ENCODE measurements at regions not wholly inside any gene's neighbourhood (a gene's known extent, or its start where the extent isn't known, plus 50 kb on each side); places are given as distances from the start of the nearest gene placed in this dataset.

DNA sequence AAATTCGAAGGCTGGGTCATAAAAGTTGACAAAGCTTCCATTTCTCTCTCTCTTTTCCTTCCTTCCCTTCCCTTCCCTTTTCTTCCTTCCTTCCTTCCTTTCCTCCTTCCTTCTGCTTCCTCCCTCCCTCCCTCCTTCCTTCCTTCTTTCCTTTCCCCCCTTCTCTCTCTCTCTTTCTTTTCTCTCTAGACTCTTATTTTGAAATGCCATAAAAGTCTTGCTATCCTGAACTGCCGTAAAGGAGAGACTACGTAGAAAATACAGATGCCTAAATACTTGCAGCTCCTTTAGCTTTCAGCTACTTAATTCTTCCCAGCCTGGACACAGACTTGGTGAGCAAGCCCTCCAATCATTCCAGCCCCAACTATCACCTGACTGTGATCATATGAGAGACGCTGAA, 1644.4 kb downstream of the FAM181B start:
- ChIA-PET POLR2A (no interaction called here), RAD21 (ENCODE audit: unreplicated experiment) (no interaction called here), CTCF (no interaction called here)

More for the DNA sequence above, 1644.4 kb downstream of the FAM181B start:
- FAIRE-seq (no peak), ATAC-seq (no peak), DNase-seq (ENCODE audit: low read depth, low spot score) (no peak)
- no peaks in the 10 kb centered on the region for H3K79me2 ChIP-seq (ENCODE audit: control insufficient read depth, insufficient read depth, low read length)
- no peaks in the 10 kb centered on the region for H3K36me3 ChIP-seq (ENCODE audit: control insufficient read depth in 2 of 2, insufficient read depth in 2 of 2, low read length in 1 of 2)
- BruUV-seq (replicated peaks) = no TSS peak
- intact Hi-C loops (cut with micrococcal nuclease; ENCODE audit: unreplicated experiment) = no loop called here
- H3K4me1 ChIP-seq (ENCODE audit: control insufficient read depth, insufficient read depth, low read length) = no peaks in the 10 kb centered on the region
- SMC1A ChIA-PET (ENCODE audit: uncharacterized antibody, unreplicated experiment) = no interaction called here
- H3K4me2 ChIP-seq (ENCODE audit: control insufficient read depth, insufficient read depth) = no peak overlapping the region
- H3K27ac ChIP-seq (ENCODE audit: control insufficient read depth, insufficient read depth) = no peak overlapping the region
- no peak overlapping the region for H3K9ac ChIP-seq (ENCODE audit: control insufficient read depth, insufficient read depth, low read length)
- H4K20me1 ChIP-seq (ENCODE audit: control insufficient read depth, insufficient read depth) = no peaks in the 10 kb centered on the region
- no peak for TF ChIP-seq RUNX3 (IDR thresholded peaks at IDR 0.05; ENCODE audit: low read length)
- TF ChIP-seq, protein P1, sequence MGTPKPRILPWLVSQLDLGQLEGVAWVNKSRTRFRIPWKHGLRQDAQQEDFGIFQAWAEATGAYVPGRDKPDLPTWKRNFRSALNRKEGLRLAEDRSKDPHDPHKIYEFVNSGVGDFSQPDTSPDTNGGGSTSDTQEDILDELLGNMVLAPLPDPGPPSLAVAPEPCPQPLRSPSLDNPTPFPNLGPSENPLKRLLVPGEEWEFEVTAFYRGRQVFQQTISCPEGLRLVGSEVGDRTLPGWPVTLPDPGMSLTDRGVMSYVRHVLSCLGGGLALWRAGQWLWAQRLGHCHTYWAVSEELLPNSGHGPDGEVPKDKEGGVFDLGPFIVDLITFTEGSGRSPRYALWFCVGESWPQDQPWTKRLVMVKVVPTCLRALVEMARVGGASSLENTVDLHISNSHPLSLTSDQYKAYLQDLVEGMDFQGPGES (IDR thresholded peaks at IDR 0.05) = no peak
- TF ChIP-seq ZSCAN29 (IDR thresholded peaks at IDR 0.05) = no peak
- no peak for TF ChIP-seq RBBP5 (conservative IDR thresholded peaks at IDR 0.05)
- no peak for TF ChIP-seq REST (IDR thresholded peaks at IDR 0.05; ENCODE audit: low read depth, low read length)
- TF ChIP-seq NR2C1 (IDR thresholded peaks at IDR 0.05) = no peak
- TF ChIP-seq RCOR1 (conservative IDR thresholded peaks at IDR 0.05; ENCODE audit: low read depth, low read length) = no peak
- TF ChIP-seq CHD1 (IDR thresholded peaks at IDR 0.05; ENCODE audit: low read depth, low read length) = no peak
- TF ChIP-seq EGR1 (IDR thresholded peaks at IDR 0.05; ENCODE audit: borderline replicate concordance in 1 of 2, low read depth in 2 of 2, low read length in 2 of 2) = no peak
- TF ChIP-seq PAX8 (IDR thresholded peaks at IDR 0.05) = no peak
- TF ChIP-seq, protein P2, sequence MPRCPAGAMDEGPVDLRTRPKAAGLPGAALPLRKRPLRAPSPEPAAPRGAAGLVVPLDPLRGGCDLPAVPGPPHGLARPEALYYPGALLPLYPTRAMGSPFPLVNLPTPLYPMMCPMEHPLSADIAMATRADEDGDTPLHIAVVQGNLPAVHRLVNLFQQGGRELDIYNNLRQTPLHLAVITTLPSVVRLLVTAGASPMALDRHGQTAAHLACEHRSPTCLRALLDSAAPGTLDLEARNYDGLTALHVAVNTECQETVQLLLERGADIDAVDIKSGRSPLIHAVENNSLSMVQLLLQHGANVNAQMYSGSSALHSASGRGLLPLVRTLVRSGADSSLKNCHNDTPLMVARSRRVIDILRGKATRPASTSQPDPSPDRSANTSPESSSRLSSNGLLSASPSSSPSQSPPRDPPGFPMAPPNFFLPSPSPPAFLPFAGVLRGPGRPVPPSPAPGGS (IDR thresholded peaks at IDR 0.05; ENCODE audit: borderline replicate concordance, insufficient read depth, low read depth, low read length, poor library complexity, severe bottlenecking) = no peak
- in situ Hi-C loops (cut with MboI) = no loop called here
- H3K9me3 ChIP-seq (replicated peaks; ENCODE audit: control insufficient read depth, insufficient read depth, low read length) = no peaks in the 10 kb centered on the region
- H2AFZ ChIP-seq (ENCODE audit: control insufficient read depth, low read depth, low read length) = no peak overlapping the region
- no peaks in the 10 kb centered on the region for H3K27me3 ChIP-seq (replicated peaks in 1 of 2; ENCODE audit: control insufficient read depth in 2 of 2, insufficient read depth in 2 of 2, low read length in 1 of 2)
- no peak overlapping the region for H3K4me3 ChIP-seq
- WGBS (ENCODE audit: insufficient coverage, insufficient replicate concordance, low lambda C conversion rate, missing lambda C conversion rate) = 8% methylated on average over 4 of the region's 4 CpGs
